OCI-LY1 (cell line): ENCODE measurements at regions not wholly inside any gene's neighbourhood (a gene's known extent, or its start where the extent isn't known, plus 50 kb on each side); places are given as distances from the start of the nearest gene placed in this dataset.

Experiments
- H2AFZ ChIP-seq: fragments of 200-600 bp; sonication (generic), shearing (Covaris generic); 2 replicates; pipeline ENCODE4 v1.6.0; 2014; ENCODE audit warnings: antibody characterized with exemption, mild to moderate bottlenecking, low read length
- H3F3A ChIP-seq: fragments of 200-600 bp; sonication (generic), shearing (Covaris generic); 2 replicates; pipeline ENCODE4 v1.6.0; 2014; ENCODE audit warnings: mild to moderate bottlenecking, antibody characterized with exemption, low read length, moderate library complexity; ENCODE audit not compliant: insufficient read depth
- H3K27ac ChIP-seq: fragments of 200-600 bp; sonication (generic); 2 replicates; pipeline ENCODE4 v1.5.1; 2014; ENCODE audit warnings: low read length, mixed run types, mild to moderate bottlenecking, low read depth; ENCODE audit not compliant: poor library complexity, severe bottlenecking
- H3K27me3 ChIP-seq: fragments of 200-600 bp; sonication (generic); 2 replicates; pipeline ENCODE4 v1.6.0; 2014; ENCODE audit warnings: antibody characterized with exemption, mild to moderate bottlenecking, low read length, moderate library complexity; ENCODE audit not compliant: insufficient read depth
- H3K36me3 ChIP-seq: fragments of 200-600 bp; sonication (generic); 2 replicates; pipeline ENCODE4 v1.6.1; 2014; ENCODE audit warnings: mild to moderate bottlenecking, antibody characterized with exemption, low read length, moderate library complexity, mixed read lengths; ENCODE audit not compliant: insufficient read depth
- H3K4me1 ChIP-seq: fragments of 200-600 bp; sonication (generic); 2 replicates; pipeline ENCODE4 v1.5.1; 2014; ENCODE audit warnings: mild to moderate bottlenecking, low read length, moderate library complexity; ENCODE audit not compliant: insufficient read depth, severe bottlenecking
- H3K4me2 ChIP-seq: fragments of 200-600 bp; sonication (generic), shearing (Covaris generic); 2 replicates; pipeline ENCODE4 v1.6.1; 2014; ENCODE audit warnings: low read length
- H3K4me3 ChIP-seq: fragments of 200-600 bp; sonication (generic); 2 replicates; pipeline ENCODE4 v1.5.1; 2014; ENCODE audit warnings: low read length, low read depth, mild to moderate bottlenecking, mixed read lengths; ENCODE audit not compliant: poor library complexity, severe bottlenecking
- H3K79me2 ChIP-seq: fragments of 200-600 bp; shearing (Covaris generic); 2 replicates; pipeline ENCODE4 v1.6.1; 2016; ENCODE audit warnings: mixed run types, low read length, mixed read lengths; ENCODE audit not compliant: insufficient read depth
- H3K9ac ChIP-seq: fragments of 200-600 bp; sonication (generic), shearing (Covaris generic); 2 replicates; pipeline ENCODE4 v1.6.1; 2014; ENCODE audit warnings: mild to moderate bottlenecking, low read length, mixed read lengths
- H3K9me2 ChIP-seq: fragments of 200-600 bp; sonication (generic), shearing (Covaris generic); 2 replicates; pipeline ENCODE4 v1.6.1; 2014; ENCODE audit warnings: low read depth, mild to moderate bottlenecking, low read length, mixed read lengths
- H3K9me3 ChIP-seq: fragments of 200-600 bp; shearing (Covaris generic); 2 replicates; pipeline ENCODE4 v1.6.1; 2014; ENCODE audit warnings: low read length, mixed read lengths
- H4K20me1 ChIP-seq: fragments of 200-600 bp; sonication (generic), shearing (Covaris generic); 2 replicates; pipeline ENCODE4 v1.6.0; 2016; ENCODE audit warnings: mild to moderate bottlenecking, low read length; ENCODE audit not compliant: insufficient read depth
- EZH2 ChIP-seq: fragments of 200-600 bp; sonication (generic), shearing (Covaris generic); IDR thresholded peaks from 2 replicates; pipeline ENCODE4 v1.8.0; 2017; ENCODE audit warnings: borderline replicate concordance, mixed run types, mild to moderate bottlenecking, antibody characterized with exemption, low read length, moderate library complexity, mixed read lengths
- TF ChIP-seq, protein P1 (sequence below): fragments of 200-600 bp; sonication (generic), shearing (Covaris generic); IDR thresholded peaks from 2 replicates; pipeline ENCODE4 v1.5.1; 2017; ENCODE audit warnings: mild to moderate bottlenecking, antibody characterized with exemption, low read length, moderate library complexity, mixed read lengths

DNA sequence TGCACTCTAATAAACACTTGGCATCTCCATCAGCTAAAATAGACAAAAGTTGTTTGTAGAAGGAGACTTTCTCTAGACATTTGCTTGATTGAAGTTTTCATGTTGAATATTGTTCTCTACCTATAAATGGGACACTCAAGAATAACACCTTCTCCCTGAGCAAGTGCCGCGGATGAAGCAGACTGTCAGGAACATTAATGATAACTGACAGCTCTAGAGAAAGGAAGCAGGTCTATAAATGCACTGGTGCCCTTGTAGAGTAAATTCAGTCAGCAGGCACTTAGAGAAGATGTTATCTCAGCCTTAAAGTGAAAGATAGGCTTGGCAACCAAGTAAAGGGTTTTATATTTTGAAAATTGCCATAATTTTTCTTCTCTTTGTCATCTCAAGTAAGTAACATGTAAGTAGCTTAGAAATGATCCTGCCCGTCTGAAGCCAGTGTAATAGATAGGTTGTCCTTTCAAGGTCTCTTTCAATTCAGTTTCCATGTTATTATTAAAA, 224.6 kb downstream of the ARL6IP6 start:
- H2AFZ ChIP-seq, result no peak overlapping the region
- H3K27me3 ChIP-seq, result no peaks in the 10 kb centered on the region
- H3K27ac ChIP-seq, result no peak overlapping the region
- H3K4me3 ChIP-seq, result no peak overlapping the region
- TF ChIP-seq EZH2, result no peak
- TF ChIP-seq, protein P1, sequence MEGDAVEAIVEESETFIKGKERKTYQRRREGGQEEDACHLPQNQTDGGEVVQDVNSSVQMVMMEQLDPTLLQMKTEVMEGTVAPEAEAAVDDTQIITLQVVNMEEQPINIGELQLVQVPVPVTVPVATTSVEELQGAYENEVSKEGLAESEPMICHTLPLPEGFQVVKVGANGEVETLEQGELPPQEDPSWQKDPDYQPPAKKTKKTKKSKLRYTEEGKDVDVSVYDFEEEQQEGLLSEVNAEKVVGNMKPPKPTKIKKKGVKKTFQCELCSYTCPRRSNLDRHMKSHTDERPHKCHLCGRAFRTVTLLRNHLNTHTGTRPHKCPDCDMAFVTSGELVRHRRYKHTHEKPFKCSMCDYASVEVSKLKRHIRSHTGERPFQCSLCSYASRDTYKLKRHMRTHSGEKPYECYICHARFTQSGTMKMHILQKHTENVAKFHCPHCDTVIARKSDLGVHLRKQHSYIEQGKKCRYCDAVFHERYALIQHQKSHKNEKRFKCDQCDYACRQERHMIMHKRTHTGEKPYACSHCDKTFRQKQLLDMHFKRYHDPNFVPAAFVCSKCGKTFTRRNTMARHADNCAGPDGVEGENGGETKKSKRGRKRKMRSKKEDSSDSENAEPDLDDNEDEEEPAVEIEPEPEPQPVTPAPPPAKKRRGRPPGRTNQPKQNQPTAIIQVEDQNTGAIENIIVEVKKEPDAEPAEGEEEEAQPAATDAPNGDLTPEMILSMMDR, result no peak
- no peaks in the 10 kb centered on the region for H3K9me2 ChIP-seq
- no peaks in the 10 kb centered on the region for H3K79me2 ChIP-seq
- no peaks in the 10 kb centered on the region for H4K20me1 ChIP-seq
- H3K36me3 ChIP-seq, result no peaks in the 10 kb centered on the region
- no peaks in the 10 kb centered on the region for H3K9me3 ChIP-seq
- H3K9ac ChIP-seq, result no peak overlapping the region
- no peaks in the 10 kb centered on the region for H3K4me1 ChIP-seq
- no peaks in the 10 kb centered on the region for H3F3A ChIP-seq
- no peak overlapping the region for H3K4me2 ChIP-seq

DNA sequence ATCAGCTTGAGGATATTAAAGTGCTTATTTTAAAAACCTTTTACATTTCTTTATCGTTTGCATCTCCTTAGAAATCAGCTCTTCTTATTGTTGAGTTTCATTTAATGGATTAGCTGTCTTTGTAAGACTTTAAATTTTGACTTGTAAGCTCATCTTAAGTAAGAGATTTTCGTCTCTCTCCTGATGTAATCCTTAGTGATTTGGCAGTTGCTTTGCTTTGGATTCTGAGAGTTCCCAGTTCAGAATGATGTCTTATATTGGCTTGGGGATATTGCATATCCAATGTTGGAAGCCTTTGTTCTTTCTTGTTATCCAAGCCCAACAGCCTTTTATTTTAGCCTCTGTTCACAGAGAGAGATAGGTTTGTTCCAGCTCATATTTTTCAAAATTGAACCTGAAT, 212.1 kb downstream of the ARL6IP6 start:
- Histone ChIP-seq H3F3A (no peaks in the 10 kb centered on the region), H3K79me2 (no peaks in the 10 kb centered on the region), H3K4me1 (no peaks in the 10 kb centered on the region), H3K9ac (no peak overlapping the region), H3K9me3 (no peaks in the 10 kb centered on the region), H4K20me1 (no peaks in the 10 kb centered on the region), H3K27ac (no peak overlapping the region), H3K4me3 (no peak overlapping the region), H3K27me3 (no peaks in the 10 kb centered on the region), H3K4me2 (no peak overlapping the region), H2AFZ (no peak overlapping the region), H3K9me2 (no peaks in the 10 kb centered on the region; the same call in 1 of the 2 replicates), H3K36me3 (no peaks in the 10 kb centered on the region)
- no peak for TF ChIP-seq EZH2
- TF ChIP-seq, protein P1, result no peak

DNA sequence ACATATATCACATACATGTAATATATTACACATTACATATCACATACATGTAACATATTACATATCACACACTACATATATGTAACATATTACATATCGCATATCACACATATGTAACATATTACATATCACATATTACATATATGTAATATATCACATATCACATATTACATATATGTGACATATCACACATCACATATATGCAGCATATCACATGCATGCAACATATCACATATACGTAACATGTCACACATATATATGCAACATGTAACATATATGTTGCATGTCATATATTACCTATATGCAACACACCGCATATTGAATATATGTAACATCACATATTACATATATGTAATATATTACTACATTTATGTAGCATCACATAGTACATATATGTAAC, 211.2 kb downstream of the ARL6IP6 start:
- Histone ChIP-seq H3K27me3 (no peaks in the 10 kb centered on the region), H3K36me3 (no peaks in the 10 kb centered on the region), H3F3A (no peaks in the 10 kb centered on the region)

More for the DNA sequence above, 211.2 kb downstream of the ARL6IP6 start:
- no peak overlapping the region for H3K4me3 ChIP-seq
- no peak overlapping the region for H2AFZ ChIP-seq
- no peaks in the 10 kb centered on the region for H3K79me2 ChIP-seq
- H3K4me1 ChIP-seq, result no peaks in the 10 kb centered on the region
- no peaks in the 10 kb centered on the region for H3K9me3 ChIP-seq
- TF ChIP-seq EZH2, result no peak
- TF ChIP-seq, protein P1, result no peak
- no peaks in the 10 kb centered on the region for H4K20me1 ChIP-seq
- no peak overlapping the region for H3K27ac ChIP-seq
- H3K9me2 ChIP-seq, result no peaks in the 10 kb centered on the region
- no peak overlapping the region for H3K9ac ChIP-seq
- H3K4me2 ChIP-seq, result no peak overlapping the region
